HepG2 (cell line): ENCODE measurements at regions not wholly inside any gene's neighbourhood (a gene's known extent, or its start where the extent isn't known, plus 50 kb on each side); places are given as distances from the start of the nearest gene placed in this dataset.
A peak's percentile ranks its signal among the peaks of the same experiment; 100 is the strongest.

Experiments
- ATAC-seq: fragments of 200-7000 bp; cut with Tn5 transposase; 3 replicates; pipeline ENCODE4 v1.9.1; 2020; ENCODE audit warnings: mild to moderate bottlenecking, moderate library complexity
- BruUV-seq: library from RNA; stranded (reverse); fragments of 400-500 nt; replicated peaks from 2 replicates; lab custom pipeline; 2021; lab: Mats Ljungman, UMichigan
- CTCF ChIA-PET: fragments of 300-600 bp; formaldehyde crosslinking; extraction: SDS; loops from one replicate; lab custom pipeline; 2021; ENCODE audit warnings: low total read pairs, inconsistent platforms, low intra/inter-chr PET ratio; lab: Yijun Ruan, JAX
- POLR2A ChIA-PET: fragments of 350-600 bp; sonication (Branson Sonifier 250); formaldehyde crosslinking; loops from one replicate; lab custom pipeline; 2020; ENCODE audit warnings: antibody characterized with exemption, inconsistent platforms; lab: Yijun Ruan, JAX
- DNase-seq: peaks from one replicate; pipeline ENCODE4 v3.0.0-alpha.2; 2015; ENCODE audit warnings: low spot score
- FAIRE-seq: peaks from 3 replicates; lab custom pipeline; 2011; peaks lifted over from hg19 to GRCh38; lab: Jason Lieb, UNC
- H2AFZ ChIP-seq: one replicate; pipeline ENCODE4 v1.6.1; 2011; ENCODE audit warnings: low read length, inconsistent platforms
- H3K27ac ChIP-seq: fragments of 300-600 bp; 3 replicates; pipeline ENCODE4 v1.8.0; 2011; ENCODE audit warnings: mixed run types, mild to moderate bottlenecking, mixed read lengths, low read length, inconsistent platforms; ENCODE audit not compliant: insufficient read depth; ENCODE audit errors: extremely low read length
- H3K27me3 ChIP-seq, 2 experiments: fragments of 200-600 bp in 1 of 2; 2 replicates in 1 of 2; 3 replicates in 1 of 2; pipeline versions ENCODE4 v1.6.0 to v1.8.0; 2011; ENCODE audit warnings: low read length in 2 of 2, mild to moderate bottlenecking in 2 of 2, moderate library complexity in 2 of 2, inconsistent platforms in 1 of 2; ENCODE audit not compliant: insufficient read depth in 2 of 2, control insufficient read depth in 1 of 2
- H3K36me3 ChIP-seq, 2 experiments: fragments of 200-600 bp in 1 of 2; replicated peaks in 1 of 2; 2 replicates in 1 of 2; 3 replicates in 1 of 2; pipeline versions ENCODE4 v1.5.1 to v1.8.0; 2011; ENCODE audit warnings: low read length in 2 of 2, inconsistent platforms in 1 of 2; ENCODE audit not compliant: insufficient read depth in 2 of 2, control insufficient read depth in 1 of 2
- H3K4me1 ChIP-seq: 2 replicates; pipeline ENCODE4 v1.5.1; 2012; ENCODE audit warnings: low read length, inconsistent platforms; ENCODE audit not compliant: insufficient read depth
- H3K4me2 ChIP-seq: 2 replicates; pipeline ENCODE4 v1.6.0; 2011; ENCODE audit warnings: low read depth, low read length, inconsistent platforms
- H3K4me3 ChIP-seq, 3 experiments: fragments of 200-600 bp in 1 of 3; sonication (generic), shearing (Covaris generic) in 1 of 3; replicated peaks in 1 of 3; 2 replicates each; pipeline ENCODE4 v1.5.1; 2011 to 2016; ENCODE audit warnings: low read length in 3 of 3, inconsistent platforms in 2 of 3, low read depth in 2 of 3, mild to moderate bottlenecking in 2 of 3, control low read depth in 1 of 3, mixed read lengths in 1 of 3; ENCODE audit not compliant: insufficient read depth in 1 of 3
- H3K79me2 ChIP-seq: one replicate; pipeline ENCODE4 v1.6.1; 2011; ENCODE audit warnings: low read length, inconsistent platforms; ENCODE audit not compliant: insufficient read depth
- H3K9ac ChIP-seq: 2 replicates; pipeline ENCODE4 v1.6.0; 2011; ENCODE audit warnings: mild to moderate bottlenecking, low read depth, low read length, inconsistent platforms; ENCODE audit not compliant: insufficient read depth
- H3K9me3 ChIP-seq: 2 replicates; pipeline ENCODE4 v1.5.1; 2012; ENCODE audit warnings: mild to moderate bottlenecking, low read length
- H4K20me1 ChIP-seq: 2 replicates; pipeline ENCODE4 v1.6.0; 2011; ENCODE audit warnings: inconsistent platforms, mild to moderate bottlenecking, low read length, moderate library complexity; ENCODE audit not compliant: insufficient read depth
- ATAD3A ChIP-seq: sonication (generic); formaldehyde crosslinking; IDR thresholded peaks from 2 replicates; pipeline ENCODE4 v1.4.0; 2020; ENCODE audit warnings: missing genetic modification reagents
- ATF1 ChIP-seq: IDR thresholded peaks from 2 replicates; pipeline ENCODE4 v1.6.1; 2016; ENCODE audit warnings: mild to moderate bottlenecking, control low read depth
- CEBPB ChIP-seq: IDR thresholded peaks from 2 replicates; pipeline ENCODE4 v1.6.1; 2011; ENCODE audit warnings: low read depth, low read length, improper control_type of control experiment, borderline replicate concordance
- HMG20A ChIP-seq: IDR thresholded peaks from 2 replicates; pipeline ENCODE4 v1.6.1; 2016; ENCODE audit warnings: borderline replicate concordance
- LRRFIP1 ChIP-seq: sonication (generic); formaldehyde crosslinking; conservative IDR thresholded peaks from 2 replicates; pipeline ENCODE4 v1.4.0; 2020; ENCODE audit warnings: missing genetic modification reagents
- POLR2AphosphoS2 ChIP-seq: IDR thresholded peaks from 2 replicates; pipeline ENCODE4 v1.6.1; 2011; ENCODE audit warnings: low read depth, low read length, improper control_type of control experiment
- PRPF4 ChIP-seq: fragments of 200-400 bp; formaldehyde crosslinking; IDR thresholded peaks from 2 replicates; pipeline ENCODE4 v1.6.1; 2016; ENCODE audit warnings: low read length, low read depth; ENCODE audit not compliant: poor library complexity, severe bottlenecking
- REPIN1 ChIP-seq: sonication (generic); formaldehyde crosslinking; IDR thresholded peaks from 2 replicates; pipeline ENCODE4 v1.8.0; 2022; ENCODE audit warnings: missing genetic modification reagents, low read depth, mild to moderate bottlenecking, borderline replicate concordance
- RFXANK ChIP-seq: IDR thresholded peaks from 2 replicates; pipeline ENCODE4 v1.6.1; 2016
- RFXAP ChIP-seq: sonication (generic); formaldehyde crosslinking; IDR thresholded peaks from 2 replicates; pipeline ENCODE4 v1.4.0; 2020; ENCODE audit warnings: missing genetic modification reagents, borderline replicate concordance
- ZFP36 ChIP-seq: fragments of 150-350 bp; IDR thresholded peaks from 2 replicates; pipeline ENCODE4 v1.6.1; 2018; ENCODE audit warnings: borderline replicate concordance, low read length, low read depth; ENCODE audit not compliant: partially characterized antibody
- ZNF441 ChIP-seq: sonication (generic); formaldehyde crosslinking; IDR thresholded peaks from 2 replicates; pipeline ENCODE4 v1.7.0; 2021; ENCODE audit warnings: missing genetic modification reagents, borderline replicate concordance
- ZNF564 ChIP-seq: sonication (generic); formaldehyde crosslinking; IDR thresholded peaks from 2 replicates; pipeline ENCODE4 v1.8.1; 2023; ENCODE audit warnings: mild to moderate bottlenecking, missing genetic modification reagents
- ZNF614 ChIP-seq: IDR thresholded peaks from 2 replicates; pipeline ENCODE4 v1.6.1; 2018; ENCODE audit warnings: missing biosample characterization, missing genetic modification reagents, inconsistent platforms, borderline replicate concordance
- WGBS: methylation state at CpG from one replicate; pipeline ENCODE4 v1.1.6; 2017; ENCODE audit warnings: low lambda C conversion rate; 5-methylcytosine and 5-hydroxymethylcytosine counted together
- in situ Hi-C: cut with HindIII; loops from 2 replicates; pipeline ENCODE4 v1.10.0; 2017; ENCODE audit warnings: low pct_unique_long_range_greater_than_20kb; ENCODE audit not compliant: extremely low pct_ligation_motif_present
- intact Hi-C: fragments of 100-400 bp; cut with micrococcal nuclease; formaldehyde crosslinking; loops from one replicate; pipeline ENCODE4 v1.10.0; 2022; ENCODE audit not compliant: unreplicated experiment
- TF ChIP-seq, protein P1 (sequence below): sonication (generic); formaldehyde crosslinking; IDR thresholded peaks from 2 replicates; pipeline ENCODE4 v1.5.0; 2020; ENCODE audit warnings: missing genetic modification reagents
- TF ChIP-seq, protein P2 (sequence below): sonication (generic); formaldehyde crosslinking; IDR thresholded peaks from 2 replicates; pipeline ENCODE4 v1.8.1; 2023; ENCODE audit warnings: mild to moderate bottlenecking, moderate library complexity, missing genetic modification reagents

DNA sequence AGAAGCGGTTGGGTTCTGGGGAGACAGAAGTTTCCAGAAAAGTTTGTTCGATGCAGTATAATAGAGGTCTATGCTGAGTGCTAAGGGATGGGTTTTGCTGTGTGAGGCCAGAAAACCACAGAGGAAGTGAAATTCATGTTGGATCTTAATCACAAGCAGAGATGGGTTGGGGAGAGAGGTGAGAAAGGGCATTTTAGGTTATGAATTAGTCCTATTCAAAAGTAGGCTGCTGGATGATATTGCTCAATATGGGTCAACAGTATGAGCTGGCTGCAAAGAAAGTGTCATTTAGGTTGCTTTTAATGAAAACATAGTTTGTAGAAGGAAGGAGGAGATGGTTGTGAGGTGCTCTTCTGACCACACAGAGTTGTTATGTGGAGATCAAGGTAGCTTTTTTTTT is 118.8 kb upstream of the LHCGR start:
- FAIRE-seq (no peak), ATAC-seq (no peak), DNase-seq (no peak)
- H3K9me3 ChIP-seq = no peaks in the 10 kb centered on the region
- POLR2A ChIA-PET = no interaction called here
- H4K20me1 ChIP-seq = no peaks in the 10 kb centered on the region
- no peak overlapping the region for H3K27ac ChIP-seq
- H3K79me2 ChIP-seq = no peaks in the 10 kb centered on the region
- H3K4me2 ChIP-seq = no peak overlapping the region
- 52% methylated on average over 2 of the region's 2 CpGs for WGBS
- no peaks in the 10 kb centered on the region for H3K36me3 ChIP-seq
- no peaks in the 10 kb centered on the region for H3K4me1 ChIP-seq
- H2AFZ ChIP-seq = no peak overlapping the region
- CTCF ChIA-PET = no interaction called here
- no TSS peak for BruUV-seq
- in situ Hi-C loops = no loop called here
- no peak overlapping the region for H3K9ac ChIP-seq
- H3K4me3 ChIP-seq = no peak overlapping the region
- no peak for TF ChIP-seq RFXAP (CRISPR knock-in tag)
- TF ChIP-seq REPIN1 (CRISPR knock-in tag) = no peak
- TF ChIP-seq CEBPB = peak; percentile 39; the same call in 1 of the 2 replicates
- TF ChIP-seq, all 625 proteins: peak for 1
- no peaks in the 10 kb centered on the region for H3K27me3 ChIP-seq
- intact Hi-C loops = no loop called here

GRCh38 chr2:48873666-48874065 is 118.1 kb upstream of the LHCGR start:
- ChIA-PET CTCF (no interaction called here), POLR2A (no interaction called here)
- in situ Hi-C loops (no loop called here), intact Hi-C loops (no loop called here)
- no peaks in the 10 kb centered on the region for H3K79me2 ChIP-seq
- H4K20me1 ChIP-seq = no peaks in the 10 kb centered on the region
- no peak overlapping the region for H3K4me3 ChIP-seq
- 21% methylated on average over 1 of the region's 1 CpG for WGBS
- H3K4me2 ChIP-seq = no peak overlapping the region
- H3K9ac ChIP-seq = no peak overlapping the region
- H3K4me1 ChIP-seq = no peaks in the 10 kb centered on the region
- no peak overlapping the region for H2AFZ ChIP-seq
- FAIRE-seq (no peak), DNase-seq (no peak), ATAC-seq (no peak)
- BruUV-seq = no TSS peak
- H3K27ac ChIP-seq = no peak overlapping the region
- no peaks in the 10 kb centered on the region for H3K36me3 ChIP-seq
- H3K9me3 ChIP-seq = no peaks in the 10 kb centered on the region
- no peaks in the 10 kb centered on the region for H3K27me3 ChIP-seq
- TF ChIP-seq LRRFIP1 (CRISPR knock-in tag) (no peak), PRPF4 (no peak), ZNF564 (CRISPR knock-in tag) (no peak), ZFP36 (no peak), ATF1 (CRISPR knock-in tag) (no peak), HMG20A (CRISPR knock-in tag) (no peak), ATAD3A (CRISPR knock-in tag) (no peak), ZNF614 (CRISPR knock-in tag) (no peak), POLR2AphosphoS2 (no peak), ZNF441 (no peak), RFXANK (no peak)
- TF ChIP-seq, protein P1, sequence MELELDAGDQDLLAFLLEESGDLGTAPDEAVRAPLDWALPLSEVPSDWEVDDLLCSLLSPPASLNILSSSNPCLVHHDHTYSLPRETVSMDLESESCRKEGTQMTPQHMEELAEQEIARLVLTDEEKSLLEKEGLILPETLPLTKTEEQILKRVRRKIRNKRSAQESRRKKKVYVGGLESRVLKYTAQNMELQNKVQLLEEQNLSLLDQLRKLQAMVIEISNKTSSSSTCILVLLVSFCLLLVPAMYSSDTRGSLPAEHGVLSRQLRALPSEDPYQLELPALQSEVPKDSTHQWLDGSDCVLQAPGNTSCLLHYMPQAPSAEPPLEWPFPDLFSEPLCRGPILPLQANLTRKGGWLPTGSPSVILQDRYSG = no peak
- TF ChIP-seq, protein P2, sequence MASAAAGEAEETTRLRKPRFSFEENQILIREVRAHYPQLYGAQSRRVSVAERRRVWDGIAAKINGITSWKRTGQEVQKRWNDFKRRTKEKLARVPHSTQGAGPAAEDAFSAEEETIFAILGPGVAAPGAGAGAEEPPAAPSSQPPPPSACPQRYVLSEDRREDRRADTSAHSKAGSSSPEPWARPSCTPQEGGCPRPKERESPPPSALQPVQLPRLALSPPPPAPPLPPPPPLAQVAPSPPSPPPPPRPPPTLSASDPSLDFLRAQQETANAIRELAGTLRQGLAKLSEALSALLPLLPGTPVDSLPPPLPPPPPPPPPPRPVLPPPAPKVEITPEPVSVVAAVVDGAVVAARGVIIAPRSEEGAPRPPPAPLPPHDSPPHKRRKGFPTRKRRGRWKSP (CRISPR knock-in tag) = no peak
